ENCODE measurements at regions not wholly inside any gene's neighbourhood (a gene's known extent, or its start where the extent isn't known, plus 50 kb on each side); places are given as distances from the start of the nearest gene placed in this dataset.

DNA sequence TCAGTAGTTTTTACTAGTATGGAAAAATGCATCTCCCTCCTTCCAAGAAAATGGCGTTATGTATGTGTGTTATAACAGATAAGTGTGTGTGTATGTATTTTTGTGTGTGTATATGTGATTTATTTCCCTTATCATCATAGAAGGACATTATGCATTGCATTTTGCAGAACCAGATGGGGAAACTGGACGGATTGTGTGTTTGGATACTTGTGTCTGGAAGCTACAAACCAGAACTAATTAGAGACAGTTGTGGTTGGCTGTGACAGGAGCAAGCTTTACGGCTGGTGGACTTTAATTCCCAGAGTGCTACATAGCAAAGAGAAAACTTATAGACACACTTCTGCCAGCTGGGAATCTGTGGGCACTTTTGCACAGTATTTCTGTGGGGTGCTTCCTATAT is 162.5 kb downstream of the RWDD3 start:
- DNase-seq (ENCODE audit: low read depth) = no peak
- no peak overlapping the region for H3K4me3 ChIP-seq (replicated peaks; ENCODE audit: low read depth, low read length)
- TF ChIP-seq, protein P1, sequence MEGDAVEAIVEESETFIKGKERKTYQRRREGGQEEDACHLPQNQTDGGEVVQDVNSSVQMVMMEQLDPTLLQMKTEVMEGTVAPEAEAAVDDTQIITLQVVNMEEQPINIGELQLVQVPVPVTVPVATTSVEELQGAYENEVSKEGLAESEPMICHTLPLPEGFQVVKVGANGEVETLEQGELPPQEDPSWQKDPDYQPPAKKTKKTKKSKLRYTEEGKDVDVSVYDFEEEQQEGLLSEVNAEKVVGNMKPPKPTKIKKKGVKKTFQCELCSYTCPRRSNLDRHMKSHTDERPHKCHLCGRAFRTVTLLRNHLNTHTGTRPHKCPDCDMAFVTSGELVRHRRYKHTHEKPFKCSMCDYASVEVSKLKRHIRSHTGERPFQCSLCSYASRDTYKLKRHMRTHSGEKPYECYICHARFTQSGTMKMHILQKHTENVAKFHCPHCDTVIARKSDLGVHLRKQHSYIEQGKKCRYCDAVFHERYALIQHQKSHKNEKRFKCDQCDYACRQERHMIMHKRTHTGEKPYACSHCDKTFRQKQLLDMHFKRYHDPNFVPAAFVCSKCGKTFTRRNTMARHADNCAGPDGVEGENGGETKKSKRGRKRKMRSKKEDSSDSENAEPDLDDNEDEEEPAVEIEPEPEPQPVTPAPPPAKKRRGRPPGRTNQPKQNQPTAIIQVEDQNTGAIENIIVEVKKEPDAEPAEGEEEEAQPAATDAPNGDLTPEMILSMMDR (IDR thresholded peaks at IDR 0.05; ENCODE audit: low read length, missing control alignments) = no peak

DNA sequence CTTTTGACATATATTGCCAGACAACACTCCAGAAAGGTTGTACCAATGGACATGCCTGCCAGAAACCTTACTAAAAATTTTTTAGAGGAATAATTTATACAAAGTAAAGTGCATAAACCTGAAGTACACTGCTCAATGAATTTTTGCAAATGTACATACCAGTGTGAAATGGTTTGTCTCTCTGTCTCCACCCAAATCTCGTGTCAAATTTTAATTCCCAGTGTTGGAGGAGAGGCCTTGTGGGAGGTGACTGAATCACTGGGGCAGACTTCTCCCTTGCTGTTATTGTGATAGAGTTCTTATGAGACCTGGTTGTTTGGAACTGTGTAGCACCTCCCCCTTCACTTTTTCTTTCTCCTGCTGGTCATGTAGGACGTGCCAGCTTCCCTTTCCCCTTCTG is 168.8 kb downstream of the RWDD3 start:
- H3K4me3 ChIP-seq (replicated peaks; ENCODE audit: low read depth, low read length) = no peak overlapping the region
- no peak for DNase-seq (ENCODE audit: low read depth)
- TF ChIP-seq, protein P1 (IDR thresholded peaks at IDR 0.05; ENCODE audit: low read length, missing control alignments) = no peak

DNA sequence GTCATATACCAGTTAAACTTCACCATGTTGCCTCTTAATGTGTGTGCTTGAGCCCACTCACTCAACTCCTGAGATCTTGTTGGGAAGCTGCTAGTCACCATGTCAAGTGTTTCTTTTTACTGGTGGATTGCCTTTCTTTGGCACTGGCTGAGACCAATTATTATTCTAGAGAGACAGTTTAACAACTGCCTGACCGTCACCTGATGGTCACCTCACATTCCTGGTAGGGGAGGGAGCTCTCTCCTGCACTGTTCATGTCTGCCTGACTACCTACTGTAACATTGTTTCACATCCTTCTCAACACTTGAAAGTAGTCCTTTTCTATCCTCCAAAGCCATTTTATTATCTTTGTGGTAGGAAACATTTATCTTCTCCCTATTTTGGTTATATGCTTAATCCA is 172.3 kb downstream of the RWDD3 start:
- no peak overlapping the region for H3K4me3 ChIP-seq (replicated peaks; ENCODE audit: low read depth, low read length)
- TF ChIP-seq, protein P1 (IDR thresholded peaks at IDR 0.05; ENCODE audit: low read length, missing control alignments) = no peak
- DNase-seq (ENCODE audit: low read depth) = no peak

DNA sequence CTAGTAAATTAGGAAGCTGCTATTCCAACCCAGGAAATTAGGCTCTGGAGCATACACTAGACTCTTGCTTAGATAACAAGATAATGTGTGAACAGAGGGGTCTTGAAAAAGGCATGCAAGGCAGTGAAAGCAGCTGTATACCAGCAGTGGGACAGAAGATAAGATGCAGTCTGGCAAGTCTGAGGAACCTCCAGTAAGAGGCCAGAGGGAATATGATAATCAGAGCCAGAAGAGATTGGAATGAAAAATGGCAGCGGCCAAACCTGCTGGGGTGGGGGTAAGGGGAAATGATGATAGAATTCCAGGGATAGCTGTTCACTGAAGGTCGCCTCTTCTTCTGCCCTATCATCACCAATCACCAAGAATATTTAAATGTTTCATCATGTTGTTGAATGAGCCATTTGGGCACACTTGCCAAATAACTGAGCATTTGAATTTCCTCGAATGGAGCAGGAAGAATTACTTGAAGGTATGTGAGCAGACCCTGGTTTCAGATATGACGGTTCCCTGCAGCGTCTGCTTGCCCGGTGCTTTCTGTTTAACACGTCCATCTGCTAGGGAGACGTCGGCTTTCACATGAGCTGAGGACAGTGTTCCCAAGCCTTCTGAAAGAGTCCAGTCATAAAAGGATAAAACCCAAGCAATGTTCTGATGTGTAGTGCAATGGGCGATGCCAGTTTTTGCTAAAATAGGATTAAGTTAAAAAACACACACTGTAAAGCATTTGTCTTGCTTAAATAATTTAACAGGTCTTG is 173.3 kb downstream of the RWDD3 start:
- no peak for DNase-seq (ENCODE audit: low read depth)
- TF ChIP-seq, protein P1 (IDR thresholded peaks at IDR 0.05; ENCODE audit: low read length, missing control alignments) = no peak
- H3K4me3 ChIP-seq (replicated peaks; ENCODE audit: low read depth, low read length) = no peak overlapping the region

DNA sequence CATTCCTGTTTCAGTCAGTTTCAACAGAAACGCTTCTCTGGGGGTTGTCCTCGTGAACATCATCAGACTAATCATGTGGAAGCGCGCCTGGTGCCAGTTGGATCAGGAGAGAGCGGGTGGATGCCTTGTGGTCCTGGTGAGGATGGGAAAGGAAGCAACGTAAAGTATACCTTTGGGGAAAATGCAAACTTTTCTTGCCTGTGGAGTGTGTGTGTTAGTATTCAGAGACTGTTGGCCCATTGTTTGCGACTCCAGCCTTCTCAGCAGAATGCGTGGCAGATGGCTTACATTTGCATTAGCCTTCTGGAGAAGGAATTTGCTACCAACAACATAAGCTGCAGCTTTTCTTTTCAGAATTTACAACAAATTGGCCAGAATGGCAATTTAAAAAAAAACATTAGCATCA is 173.9 kb downstream of the RWDD3 start:
- TF ChIP-seq, protein P1 (IDR thresholded peaks at IDR 0.05; ENCODE audit: low read length, missing control alignments) = no peak
- no peak overlapping the region for H3K4me3 ChIP-seq (replicated peaks; ENCODE audit: low read depth, low read length)
- DNase-seq (ENCODE audit: low read depth) = no peak

DNA sequence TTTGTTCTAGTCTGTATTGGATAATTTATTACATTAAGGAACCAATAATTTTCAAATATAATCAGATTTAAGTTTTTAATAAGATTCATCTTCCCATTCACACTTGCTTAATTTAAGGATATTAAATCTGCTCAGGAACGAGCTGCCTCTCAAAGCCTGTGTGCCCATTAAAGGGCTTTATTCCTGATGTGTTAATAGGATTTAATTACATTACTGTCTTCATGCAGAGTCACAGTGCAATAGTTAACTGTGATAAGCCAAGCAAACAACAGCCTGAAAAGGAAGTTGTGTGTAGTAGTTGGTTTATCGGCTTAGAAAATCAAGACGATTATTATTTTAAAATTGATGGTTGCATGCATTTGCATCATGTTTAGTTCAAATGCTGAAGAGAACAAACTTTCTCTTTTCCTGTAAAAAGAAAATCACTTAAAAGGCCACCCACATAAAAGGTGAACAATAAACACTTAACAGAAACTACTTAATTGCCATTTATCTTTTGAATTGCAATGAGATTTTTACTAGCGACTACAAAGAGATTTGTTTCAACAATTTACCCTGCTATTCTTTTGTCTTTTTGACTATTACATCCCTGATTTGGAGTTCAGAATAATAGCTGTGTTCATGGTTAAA is 174.6 kb downstream of the RWDD3 start:
- no peak for DNase-seq (ENCODE audit: low read depth)
- TF ChIP-seq, protein P1 (IDR thresholded peaks at IDR 0.05; ENCODE audit: low read length, missing control alignments) = no peak
- no peak overlapping the region for H3K4me3 ChIP-seq (replicated peaks; ENCODE audit: low read depth, low read length)
